Peyer's patch (tissue), 4 donors: ENCODE measurements at regions not wholly inside any gene's neighbourhood (a gene's known extent, or its start where the extent isn't known, plus 50 kb on each side); places are given as distances from the start of the nearest gene placed in this dataset.

ENCODE experiments used
- POLR2A ChIP-seq, 2 donors: fragments of 450-650 bp; IDR thresholded peaks; one replicate each; pipeline ENCODE4 v1.5.1; 2017; ENCODE audit warnings: antibody characterized with exemption in 2 of 2, mild to moderate bottlenecking in 2 of 2, moderate library complexity in 2 of 2
- TF ChIP-seq, protein P1 (sequence below), 6 experiments: fragments of 450-650 bp in 4 of 6; fragments of 200-600 bp in 2 of 6; sonication (generic) in 1 of 6; IDR thresholded peaks; one replicate each; pipeline ENCODE4 v1.5.1; 2017 to 2019; ENCODE audit warnings: antibody characterized with exemption in 6 of 6, mild to moderate bottlenecking in 3 of 6, moderate library complexity in 1 of 6

DNA sequence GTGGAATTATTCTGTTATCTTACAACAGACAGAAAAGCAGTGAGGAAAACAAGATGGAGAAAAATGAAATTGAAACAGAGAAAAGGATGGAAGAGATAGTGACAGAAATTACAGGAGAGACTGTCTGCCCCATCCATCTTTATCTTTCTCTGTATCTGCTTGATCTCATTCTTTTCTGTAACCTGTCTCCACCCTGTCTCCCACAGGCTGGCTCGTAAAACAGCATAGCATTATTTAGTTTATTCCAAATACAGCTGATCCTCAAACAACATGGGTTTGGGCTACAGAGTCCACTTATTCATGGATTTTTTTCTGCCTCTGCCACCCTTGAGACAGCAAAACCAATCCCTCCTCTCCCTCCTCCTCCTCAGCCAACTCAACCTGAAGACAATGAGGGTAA is 482.3 kb upstream of the JARID2 start:
- TF ChIP-seq POLR2A (IDR thresholded peaks at IDR 0.05), result no peak
- TF ChIP-seq, protein P1, sequence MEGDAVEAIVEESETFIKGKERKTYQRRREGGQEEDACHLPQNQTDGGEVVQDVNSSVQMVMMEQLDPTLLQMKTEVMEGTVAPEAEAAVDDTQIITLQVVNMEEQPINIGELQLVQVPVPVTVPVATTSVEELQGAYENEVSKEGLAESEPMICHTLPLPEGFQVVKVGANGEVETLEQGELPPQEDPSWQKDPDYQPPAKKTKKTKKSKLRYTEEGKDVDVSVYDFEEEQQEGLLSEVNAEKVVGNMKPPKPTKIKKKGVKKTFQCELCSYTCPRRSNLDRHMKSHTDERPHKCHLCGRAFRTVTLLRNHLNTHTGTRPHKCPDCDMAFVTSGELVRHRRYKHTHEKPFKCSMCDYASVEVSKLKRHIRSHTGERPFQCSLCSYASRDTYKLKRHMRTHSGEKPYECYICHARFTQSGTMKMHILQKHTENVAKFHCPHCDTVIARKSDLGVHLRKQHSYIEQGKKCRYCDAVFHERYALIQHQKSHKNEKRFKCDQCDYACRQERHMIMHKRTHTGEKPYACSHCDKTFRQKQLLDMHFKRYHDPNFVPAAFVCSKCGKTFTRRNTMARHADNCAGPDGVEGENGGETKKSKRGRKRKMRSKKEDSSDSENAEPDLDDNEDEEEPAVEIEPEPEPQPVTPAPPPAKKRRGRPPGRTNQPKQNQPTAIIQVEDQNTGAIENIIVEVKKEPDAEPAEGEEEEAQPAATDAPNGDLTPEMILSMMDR (IDR thresholded peaks at IDR 0.05), result no peak
